ENCODE measurements at regions not wholly inside any gene's neighbourhood (a gene's known extent, or its start where the extent isn't known, plus 50 kb on each side); places are given as distances from the start of the nearest gene placed in this dataset.

DNA sequence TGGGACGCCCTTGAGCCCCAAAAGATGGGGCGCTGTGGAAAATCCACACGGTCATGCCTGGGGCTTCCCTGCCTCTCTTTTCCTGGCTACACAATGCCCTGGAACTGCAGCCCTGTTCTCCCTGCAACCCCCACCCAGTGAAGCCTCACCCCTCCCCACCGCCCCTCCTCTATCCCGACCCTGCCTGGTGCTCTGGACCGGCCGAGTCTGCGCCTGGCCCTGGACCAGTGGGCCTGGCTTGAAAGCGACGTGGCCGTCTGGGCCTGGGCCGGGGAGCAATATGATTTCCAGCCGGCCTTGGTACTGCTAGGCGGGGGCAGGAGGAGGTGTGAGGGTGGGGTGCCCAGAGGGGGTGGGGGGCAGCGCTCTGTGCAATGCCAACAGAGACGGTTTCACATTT, 71.0 kb upstream of the RNU6ATAC start:
- H3K23ac ChIP-seq (ENCODE audit: low read depth, low read length), result no peak overlapping the region
- H2AFZ ChIP-seq (replicated peaks; ENCODE audit: low read length, poor library complexity), result no peak overlapping the region
- H3K27ac ChIP-seq (ENCODE audit: insufficient read depth, low read length), result no peak overlapping the region
- no peak overlapping the region for H2AK9ac ChIP-seq (replicated peaks; ENCODE audit: low read depth, low read length, poor library complexity)
- CTCF ChIA-PET, result interaction anchor here (1.4 kb wide), 1 partner anchor 8 kb away, joined by 6 read pairs; no protein-coding TSS in a partner anchor
- peaks cover 18% of the 10 kb centered on the region for H3K4me1 ChIP-seq (ENCODE audit: control insufficient read depth, insufficient read depth, low read length)
- TF ChIP-seq MAZ (IDR thresholded peaks at IDR 0.05; ENCODE audit: borderline replicate concordance, low read depth, low read length) (no peak), FOS (IDR thresholded peaks at IDR 0.05; ENCODE audit: low read depth, low read length) (no peak)
- TF ChIP-seq, protein P1, sequence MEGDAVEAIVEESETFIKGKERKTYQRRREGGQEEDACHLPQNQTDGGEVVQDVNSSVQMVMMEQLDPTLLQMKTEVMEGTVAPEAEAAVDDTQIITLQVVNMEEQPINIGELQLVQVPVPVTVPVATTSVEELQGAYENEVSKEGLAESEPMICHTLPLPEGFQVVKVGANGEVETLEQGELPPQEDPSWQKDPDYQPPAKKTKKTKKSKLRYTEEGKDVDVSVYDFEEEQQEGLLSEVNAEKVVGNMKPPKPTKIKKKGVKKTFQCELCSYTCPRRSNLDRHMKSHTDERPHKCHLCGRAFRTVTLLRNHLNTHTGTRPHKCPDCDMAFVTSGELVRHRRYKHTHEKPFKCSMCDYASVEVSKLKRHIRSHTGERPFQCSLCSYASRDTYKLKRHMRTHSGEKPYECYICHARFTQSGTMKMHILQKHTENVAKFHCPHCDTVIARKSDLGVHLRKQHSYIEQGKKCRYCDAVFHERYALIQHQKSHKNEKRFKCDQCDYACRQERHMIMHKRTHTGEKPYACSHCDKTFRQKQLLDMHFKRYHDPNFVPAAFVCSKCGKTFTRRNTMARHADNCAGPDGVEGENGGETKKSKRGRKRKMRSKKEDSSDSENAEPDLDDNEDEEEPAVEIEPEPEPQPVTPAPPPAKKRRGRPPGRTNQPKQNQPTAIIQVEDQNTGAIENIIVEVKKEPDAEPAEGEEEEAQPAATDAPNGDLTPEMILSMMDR (conservative IDR thresholded peaks at IDR 0.05; ENCODE audit: low read depth, low read length), result no peak
- peaks cover 6% of the 10 kb centered on the region; the same call in 1 of the 2 replicates for H3K27me3 ChIP-seq (ENCODE audit: control insufficient read depth, insufficient read depth, low read length)
- H4K91ac ChIP-seq (ENCODE audit: insufficient read depth, low read depth, low read length), result no peak overlapping the region
- H3K14ac ChIP-seq (replicated peaks; ENCODE audit: low read depth, low read length), result no peak overlapping the region
- H3K36me3 ChIP-seq (ENCODE audit: control insufficient read depth, insufficient read depth, low read length), result no peaks in the 10 kb centered on the region
- WGBS, 2 experiments (ENCODE audit: extremely low coverage in 2 of 2, insufficient read length in 1 of 2), result 77% methylated on average over 7 of the region's 16 CpGs; no CpG with 5 or more reads in 1 of the 2 experiments
- no peaks in the 10 kb centered on the region for H4K20me1 ChIP-seq (ENCODE audit: insufficient read depth, low read length)
- H3K9me3 ChIP-seq (ENCODE audit: control insufficient read depth, insufficient read depth, low read length), result no peaks in the 10 kb centered on the region
- no peak overlapping the region for H3K9ac ChIP-seq (ENCODE audit: low read depth, low read length)
- no peak overlapping the region for H3K4me3 ChIP-seq (ENCODE audit: insufficient read depth, low read depth, low read length)
- no peak overlapping the region; the same call in 1 of the 2 replicates for H4K5ac ChIP-seq (ENCODE audit: low read depth, low read length)
- POLR2A ChIA-PET (ENCODE audit: unreplicated experiment), result no interaction called here
- no peak overlapping the region for H2BK5ac ChIP-seq (ENCODE audit: low read depth, low read length, poor library complexity, severe bottlenecking)
- no peak for ATAC-seq (ENCODE audit: low read depth)
- H3K9me1 ChIP-seq (ENCODE audit: insufficient read depth, low read length), result no peaks in the 10 kb centered on the region
- intact Hi-C loops (cut with micrococcal nuclease), result no loop called here
- no peak overlapping the region for H3K4me2 ChIP-seq (ENCODE audit: low read depth, low read length)
- H3K56ac ChIP-seq (ENCODE audit: extremely low read depth, insufficient read depth, low read length), result no peak overlapping the region
- in situ Hi-C loops (cut with MboI; ENCODE audit: low sequenced_read_pairs), result no loop called here
- H2BK15ac ChIP-seq (ENCODE audit: low read depth, low read length), result no peak overlapping the region
- H3K4ac ChIP-seq (ENCODE audit: low read depth, low read length), result no peak overlapping the region
- H4K8ac ChIP-seq (ENCODE audit: low read depth in 2 of 2, low read length in 2 of 2), result no peak overlapping the region
- no peak overlapping the region for H2AK5ac ChIP-seq (ENCODE audit: low read depth, low read length)
- BruUV-seq (replicated peaks), result no TSS peak
- no peak overlapping the region for H2BK20ac ChIP-seq (ENCODE audit: low read depth, low read length)
- H2BK120ac ChIP-seq (ENCODE audit: low read depth, low read length), result no peak overlapping the region
- dilution Hi-C loops (cut with HindIII; ENCODE audit: low sequenced_read_pairs, unreplicated experiment), result no loop called here
- no peak for DNase-seq
- no peaks in the 10 kb centered on the region for H3K79me1 ChIP-seq (ENCODE audit: low read depth in 1 of 2, low read length in 2 of 2)
- H3K18ac ChIP-seq (ENCODE audit: low read depth, low read length), result no peak overlapping the region
